ENCODE measurements at regions not wholly inside any gene's neighbourhood (a gene's known extent, or its start where the extent isn't known, plus 50 kb on each side); places are given as distances from the start of the nearest gene placed in this dataset.
"Not testable (repeated sequence)": the region's sequence is repeated elsewhere in the genome, so short reads cannot be mapped to it uniquely, and the experiment has no call there.

GRCh38 chr15:29648415-29648814 lies 173.9 kb downstream of the TJP1 start:
- not testable (repeated sequence) for H3K27ac ChIP-seq (ENCODE audit: low read depth, low read length); H3K4me1 ChIP-seq (ENCODE audit: control insufficient read depth, insufficient read depth, low read length); H3K4me3 ChIP-seq (ENCODE audit: low read length); H3K27me3 ChIP-seq (ENCODE audit: control insufficient read depth, insufficient read depth, low read length); H3K9ac ChIP-seq (ENCODE audit: low read length); H3K36me3 ChIP-seq (ENCODE audit: control insufficient read depth, insufficient read depth, low read length)

GRCh38 chr15:29645841-29646240 lies 176.4 kb downstream of the TJP1 start:
- Histone ChIP-seq H3K4me1 (ENCODE audit: control insufficient read depth, insufficient read depth, low read length) (no peaks in the 10 kb centered on the region), H3K27me3 (ENCODE audit: control insufficient read depth, insufficient read depth, low read length) (no peaks in the 10 kb centered on the region), H3K36me3 (ENCODE audit: control insufficient read depth, insufficient read depth, low read length) (no peaks in the 10 kb centered on the region), H3K4me3 (ENCODE audit: low read length) (no peak overlapping the region), H3K27ac (ENCODE audit: low read depth, low read length) (no peak overlapping the region), H3K9ac (ENCODE audit: low read length) (no peak overlapping the region)

GRCh38 chr15:29644361-29644760 lies 177.9 kb downstream of the TJP1 start:
- H3K27ac ChIP-seq (ENCODE audit: low read depth, low read length); H3K27me3 ChIP-seq (ENCODE audit: control insufficient read depth, insufficient read depth, low read length); H3K4me1 ChIP-seq (ENCODE audit: control insufficient read depth, insufficient read depth, low read length); H3K4me3 ChIP-seq (ENCODE audit: low read length); H3K36me3 ChIP-seq (ENCODE audit: control insufficient read depth, insufficient read depth, low read length); H3K9ac ChIP-seq (ENCODE audit: low read length): not testable (repeated sequence)

- H3K36me3 ChIP-seq (ENCODE audit: control insufficient read depth, insufficient read depth, low read length) = no peaks in the 10 kb centered on the region
- no peak overlapping the region for H3K4me3 ChIP-seq (ENCODE audit: low read length)
- H3K9ac ChIP-seq (ENCODE audit: low read length) = no peak overlapping the region
- no peak overlapping the region for H3K27ac ChIP-seq (ENCODE audit: low read depth, low read length)
- no peaks in the 10 kb centered on the region for H3K27me3 ChIP-seq (ENCODE audit: control insufficient read depth, insufficient read depth, low read length)
- H3K4me1 ChIP-seq (ENCODE audit: control insufficient read depth, insufficient read depth, low read length) = no peaks in the 10 kb centered on the region
These were observed 183.5 kb downstream of the TJP1 start for GRCh38 chr15:29638781-29639180.

GRCh38 chr15:29638011-29638410 lies 184.3 kb downstream of the TJP1 start:
- Histone ChIP-seq H3K27ac (ENCODE audit: low read depth, low read length) (no peak overlapping the region), H3K9ac (ENCODE audit: low read length) (no peak overlapping the region), H3K4me3 (ENCODE audit: low read length) (no peak overlapping the region), H3K27me3 (ENCODE audit: control insufficient read depth, insufficient read depth, low read length) (no peaks in the 10 kb centered on the region), H3K36me3 (ENCODE audit: control insufficient read depth, insufficient read depth, low read length) (no peaks in the 10 kb centered on the region), H3K4me1 (ENCODE audit: control insufficient read depth, insufficient read depth, low read length) (no peaks in the 10 kb centered on the region)

- Histone ChIP-seq H3K27me3 (ENCODE audit: control insufficient read depth, insufficient read depth, low read length) (no peaks in the 10 kb centered on the region), H3K4me3 (ENCODE audit: low read length) (no peak overlapping the region), H3K27ac (ENCODE audit: low read depth, low read length) (no peak overlapping the region), H3K4me1 (ENCODE audit: control insufficient read depth, insufficient read depth, low read length) (no peaks in the 10 kb centered on the region), H3K36me3 (ENCODE audit: control insufficient read depth, insufficient read depth, low read length) (no peaks in the 10 kb centered on the region), H3K9ac (ENCODE audit: low read length) (no peak overlapping the region)
These were observed 184.7 kb downstream of the TJP1 start for GRCh38 chr15:29637555-29637954.

GRCh38 chr15:29636921-29637320 lies 185.3 kb downstream of the TJP1 start:
- Histone ChIP-seq H3K36me3 (ENCODE audit: control insufficient read depth, insufficient read depth, low read length) (no peaks in the 10 kb centered on the region), H3K27ac (ENCODE audit: low read depth, low read length) (no peak overlapping the region), H3K4me3 (ENCODE audit: low read length) (no peak overlapping the region), H3K9ac (ENCODE audit: low read length) (no peak overlapping the region), H3K4me1 (ENCODE audit: control insufficient read depth, insufficient read depth, low read length) (no peaks in the 10 kb centered on the region), H3K27me3 (ENCODE audit: control insufficient read depth, insufficient read depth, low read length) (no peaks in the 10 kb centered on the region)

GRCh38 chr15:29636140-29636539 lies 186.1 kb downstream of the TJP1 start:
- Histone ChIP-seq H3K27me3 (ENCODE audit: control insufficient read depth, insufficient read depth, low read length) (no peaks in the 10 kb centered on the region), H3K27ac (ENCODE audit: low read depth, low read length) (no peak overlapping the region), H3K36me3 (ENCODE audit: control insufficient read depth, insufficient read depth, low read length) (no peaks in the 10 kb centered on the region), H3K4me1 (ENCODE audit: control insufficient read depth, insufficient read depth, low read length) (no peaks in the 10 kb centered on the region), H3K4me3 (ENCODE audit: low read length) (no peak overlapping the region), H3K9ac (ENCODE audit: low read length) (no peak overlapping the region)

- no peaks in the 10 kb centered on the region for H3K4me1 ChIP-seq (ENCODE audit: control insufficient read depth, insufficient read depth, low read length)
- H3K9ac ChIP-seq (ENCODE audit: low read length) = no peak overlapping the region
- H3K4me3 ChIP-seq (ENCODE audit: low read length) = no peak overlapping the region
- H3K27me3 ChIP-seq (ENCODE audit: control insufficient read depth, insufficient read depth, low read length) = no peaks in the 10 kb centered on the region
- no peak overlapping the region for H3K27ac ChIP-seq (ENCODE audit: low read depth, low read length)
- H3K36me3 ChIP-seq (ENCODE audit: control insufficient read depth, insufficient read depth, low read length) = no peaks in the 10 kb centered on the region
These were observed 186.7 kb downstream of the TJP1 start for GRCh38 chr15:29635513-29636098.

GRCh38 chr15:29633971-29634370 lies 188.3 kb downstream of the TJP1 start:
- H3K36me3 ChIP-seq (ENCODE audit: control insufficient read depth, insufficient read depth, low read length) = no peaks in the 10 kb centered on the region
- no peak overlapping the region for H3K9ac ChIP-seq (ENCODE audit: low read length)
- no peaks in the 10 kb centered on the region for H3K27me3 ChIP-seq (ENCODE audit: control insufficient read depth, insufficient read depth, low read length)
- no peaks in the 10 kb centered on the region for H3K4me1 ChIP-seq (ENCODE audit: control insufficient read depth, insufficient read depth, low read length)
- H3K27ac ChIP-seq (ENCODE audit: low read depth, low read length) = no peak overlapping the region
- H3K4me3 ChIP-seq (ENCODE audit: low read length) = no peak overlapping the region

GRCh38 chr15:29632671-29633406 lies 189.4 kb downstream of the TJP1 start:
- Histone ChIP-seq H3K4me1 (ENCODE audit: control insufficient read depth, insufficient read depth, low read length) (no peaks in the 10 kb centered on the region), H3K36me3 (ENCODE audit: control insufficient read depth, insufficient read depth, low read length) (no peaks in the 10 kb centered on the region), H3K4me3 (ENCODE audit: low read length) (no peak overlapping the region), H3K9ac (ENCODE audit: low read length) (no peak overlapping the region), H3K27me3 (ENCODE audit: control insufficient read depth, insufficient read depth, low read length) (no peaks in the 10 kb centered on the region), H3K27ac (ENCODE audit: low read depth, low read length) (no peak overlapping the region)

- no peaks in the 10 kb centered on the region for H3K27me3 ChIP-seq (ENCODE audit: control insufficient read depth, insufficient read depth, low read length)
These were observed 190.9 kb downstream of the TJP1 start for GRCh38 chr15:29631076-29632070.

More at GRCh38 chr15:29631076-29632070, 190.9 kb downstream of the TJP1 start:
- Histone ChIP-seq H3K27ac (ENCODE audit: low read depth, low read length) (no peak overlapping the region), H3K36me3 (ENCODE audit: control insufficient read depth, insufficient read depth, low read length) (no peaks in the 10 kb centered on the region), H3K4me1 (ENCODE audit: control insufficient read depth, insufficient read depth, low read length) (no peaks in the 10 kb centered on the region), H3K4me3 (ENCODE audit: low read length) (no peak overlapping the region), H3K9ac (ENCODE audit: low read length) (no peak overlapping the region)

Measured in rectal smooth muscle tissue (tissue), 1 donor.